Esophagus muscularis mucosa (tissue), 4 donors: ENCODE measurements at regions not wholly inside any gene's neighbourhood (a gene's known extent, or its start where the extent isn't known, plus 50 kb on each side); places are given as distances from the start of the nearest gene placed in this dataset.

ENCODE experiments used
- DNase-seq: peaks from one replicate; pipeline ENCODE4 v3.0.0-alpha.2; 2017; ENCODE audit errors: extremely low spot score
- H3K27ac ChIP-seq, 4 donors: fragments of 200-600 bp; sonication (generic); replicated peaks in 1 of 4; 1 replicate in 3 of 4; 2 replicates in 1 of 4; pipeline ENCODE4 v1.5.1; 2016 to 2019; ENCODE audit warnings: mild to moderate bottlenecking in 1 of 4
- H3K27me3 ChIP-seq, 4 donors: fragments of 200-600 bp; sonication (generic); one replicate each; pipeline versions ENCODE4 v1.5.1 to v1.6.0; 2016 to 2019
- H3K36me3 ChIP-seq, 4 donors: fragments of 200-600 bp; sonication (generic); one replicate each; pipeline ENCODE4 v1.5.1; 2016 to 2019
- H3K4me1 ChIP-seq, 4 donors: fragments of 200-600 bp; sonication (generic); one replicate each; pipeline ENCODE4 v1.5.1; 2016 to 2019
- H3K4me3 ChIP-seq, 4 donors: fragments of 200-600 bp; sonication (generic); 1 replicate in 2 of 4; 2 replicates in 2 of 4; pipeline ENCODE4 v1.5.1; 2016 to 2019; ENCODE audit warnings: mild to moderate bottlenecking in 4 of 4, moderate library complexity in 1 of 4
- H3K9me3 ChIP-seq, 4 donors: fragments of 200-600 bp; sonication (generic); 1 replicate in 3 of 4; 2 replicates in 1 of 4; pipeline ENCODE4 v1.5.1; 2016 to 2019
- CTCF ChIP-seq, 3 experiments: fragments of 200-600 bp in 2 of 3; fragments of 450-650 bp in 1 of 3; sonication (generic) in 2 of 3; IDR thresholded peaks; one replicate each; pipeline ENCODE4 v1.5.1; 2017 to 2019; ENCODE audit warnings: antibody characterized with exemption in 3 of 3, mild to moderate bottlenecking in 2 of 3, moderate library complexity in 1 of 3
- EP300 ChIP-seq: sonication (generic); formaldehyde crosslinking; IDR thresholded peaks from one replicate; pipeline ENCODE4 v1.6.1; 2017; ENCODE audit warnings: antibody characterized with exemption
- POLR2A ChIP-seq: fragments of 450-650 bp; IDR thresholded peaks from one replicate; pipeline ENCODE4 v1.6.1; 2017; ENCODE audit warnings: antibody characterized with exemption, moderate library complexity, mild to moderate bottlenecking, low read depth
- POLR2AphosphoS5 ChIP-seq, 2 donors: sonication (generic); formaldehyde crosslinking; IDR thresholded peaks; one replicate each; pipeline ENCODE4 v1.6.1; 2017; ENCODE audit warnings: antibody characterized with exemption in 2 of 2
- WGBS: methylation state at CpG from one replicate; pipeline ENCODE4 v1.1.5; 2018; 5-methylcytosine and 5-hydroxymethylcytosine counted together
- intact Hi-C: fragments of 100-400 bp; cut with DNase I; formaldehyde crosslinking; loops from one replicate; pipeline ENCODE4 v1.15.1; 2023

GRCh38 chr19:31096062-31096830 is 253.0 kb downstream of the TSHZ3 start:
- Histone ChIP-seq H3K9me3 (no peaks in the 10 kb centered on the region), H3K27me3 (peaks cover 0 to 13% (median 0%) of the 10 kb centered on the region in 4 donors), H3K27ac (no peak overlapping the region), H3K4me3 (no peak overlapping the region), H3K4me1 (no peaks in the 10 kb centered on the region), H3K36me3 (no peaks in the 10 kb centered on the region)
- 91% methylated on average over 18 of the region's 22 CpGs for WGBS
- no peak for DNase-seq
- TF ChIP-seq POLR2AphosphoS5 (IDR thresholded peaks at IDR 0.05) (no peak), EP300 (no peak), CTCF (IDR thresholded peaks at IDR 0.05) (no peak), POLR2A (no peak)
- intact Hi-C loops = no loop called here

GRCh38 chr19:31095100-31095804 is 254.0 kb downstream of the TSHZ3 start:
- Histone ChIP-seq H3K4me3 (no peak overlapping the region), H3K9me3 (no peaks in the 10 kb centered on the region), H3K27ac (no peak overlapping the region), H3K27me3 (peaks cover 0 to 13% (median 0%) of the 10 kb centered on the region in 4 donors), H3K36me3 (no peaks in the 10 kb centered on the region), H3K4me1 (no peaks in the 10 kb centered on the region)
- TF ChIP-seq POLR2A (no peak), CTCF (IDR thresholded peaks at IDR 0.05) (no peak), EP300 (no peak)
- 96% methylated on average over 6 of the region's 6 CpGs for WGBS
- no peak for DNase-seq
- intact Hi-C loops = no loop called here

- 83% methylated on average over 11 of the region's 11 CpGs for whole genome bisulfite sequencing
- TF ChIP-seq POLR2A = no peak
- no peak for TF ChIP-seq POLR2AphosphoS5 (IDR thresholded peaks at IDR 0.05)
- no peak for TF ChIP-seq CTCF (IDR thresholded peaks at IDR 0.05)
- TF ChIP-seq EP300 = no peak
These were observed 257.0 kb downstream of the TSHZ3 start for GRCh38 chr19:31092274-31092673.

GRCh38 chr19:31089681-31090080 is 259.6 kb downstream of the TSHZ3 start:
- H3K9me3 ChIP-seq = no peaks in the 10 kb centered on the region
- H3K4me1 ChIP-seq = no peaks in the 10 kb centered on the region
- H3K36me3 ChIP-seq = no peaks in the 10 kb centered on the region
- DNase-seq = no peak
- H3K4me3 ChIP-seq = no peak overlapping the region
- TF ChIP-seq EP300 = no peak
- TF ChIP-seq POLR2AphosphoS5 (IDR thresholded peaks at IDR 0.05) = no peak
- TF ChIP-seq CTCF (IDR thresholded peaks at IDR 0.05) = no peak
- no peak for TF ChIP-seq POLR2A
- H3K27me3 ChIP-seq = peaks cover 0 to 13% (median 0%) of the 10 kb centered on the region in 4 donors
- H3K27ac ChIP-seq = no peak overlapping the region
- WGBS = 86% methylated on average over 5 of the region's 5 CpGs
- intact Hi-C loops = no loop called here

More at GRCh38 chr19:31092274-31092673, 257.0 kb downstream of the TSHZ3 start:
- no peak for DNase-seq
- no peaks in the 10 kb centered on the region for H3K4me1 ChIP-seq
- H3K27ac ChIP-seq = no peak overlapping the region
- no peak overlapping the region for H3K4me3 ChIP-seq
- H3K36me3 ChIP-seq = no peaks in the 10 kb centered on the region
- H3K27me3 ChIP-seq = peaks cover 0 to 13% (median 0%) of the 10 kb centered on the region in 4 donors
- intact Hi-C loops = no loop called here
- H3K9me3 ChIP-seq = no peaks in the 10 kb centered on the region
